ENCODE measurements at regions not wholly inside any gene's neighbourhood (a gene's known extent, or its start where the extent isn't known, plus 50 kb on each side); places are given as distances from the start of the nearest gene placed in this dataset.

DNA sequence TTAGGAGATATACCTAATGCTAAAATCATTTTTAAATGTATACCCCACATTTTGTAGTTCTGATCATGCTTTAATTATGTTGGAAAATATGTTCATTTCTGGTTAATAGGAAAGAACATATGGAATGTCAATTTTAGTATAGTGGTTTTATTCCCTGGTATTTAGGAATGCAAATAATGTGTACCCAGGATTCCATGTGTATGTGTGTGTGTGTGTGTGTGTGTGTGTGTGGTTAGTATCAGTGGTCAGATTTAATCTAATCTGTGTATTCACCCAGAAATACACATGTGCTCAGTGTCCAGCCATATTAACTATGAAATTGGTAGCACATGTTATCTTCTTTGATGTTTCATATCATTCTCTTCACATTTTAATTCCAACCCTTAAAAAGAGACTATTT, 233.5 kb upstream of the DCBLD2 start:
- no peaks in the 10 kb centered on the region for H3K4me1 ChIP-seq (ENCODE audit: control insufficient read depth, insufficient read depth, low read length)
- DNase-seq (ENCODE audit: low read depth, low spot score): no peak
- no peak overlapping the region for H3K27ac ChIP-seq (ENCODE audit: low read length)
- no peaks in the 10 kb centered on the region for H3K36me3 ChIP-seq (ENCODE audit: control insufficient read depth, insufficient read depth, low read length)
- H3K9me3 ChIP-seq (ENCODE audit: control insufficient read depth, insufficient read depth, low read length): no peaks in the 10 kb centered on the region
- H3K4me3 ChIP-seq (ENCODE audit: low read length): no peak overlapping the region
- no peaks in the 10 kb centered on the region for H3K27me3 ChIP-seq (ENCODE audit: control insufficient read depth, insufficient read depth, low read length)

DNA sequence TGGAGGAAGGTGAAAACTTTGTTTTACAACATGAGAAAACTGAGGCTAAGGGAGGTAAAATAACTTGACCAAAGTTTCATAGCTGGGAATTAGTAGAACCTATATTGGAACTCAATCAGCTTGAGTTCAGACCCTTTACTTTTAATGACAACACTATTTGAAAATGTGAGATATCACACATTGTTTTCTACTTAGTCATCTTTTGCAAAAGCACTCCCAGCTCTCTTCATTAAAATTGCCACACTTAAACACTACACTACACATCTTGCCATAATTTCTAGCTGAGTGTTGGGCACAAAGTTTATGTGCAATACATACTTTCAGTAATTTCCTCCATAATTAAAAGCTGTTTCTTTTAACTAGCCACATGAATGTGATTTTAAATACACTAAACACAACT, 230.4 kb upstream of the DCBLD2 start:
- no peaks in the 10 kb centered on the region for H3K4me1 ChIP-seq (ENCODE audit: control insufficient read depth, insufficient read depth, low read length)
- no peak for DNase-seq (ENCODE audit: low read depth, low spot score)
- H3K27ac ChIP-seq (ENCODE audit: low read length): no peak overlapping the region
- no peaks in the 10 kb centered on the region for H3K9me3 ChIP-seq (ENCODE audit: control insufficient read depth, insufficient read depth, low read length)
- no peaks in the 10 kb centered on the region for H3K27me3 ChIP-seq (ENCODE audit: control insufficient read depth, insufficient read depth, low read length)
- H3K36me3 ChIP-seq (ENCODE audit: control insufficient read depth, insufficient read depth, low read length): no peaks in the 10 kb centered on the region
- no peak overlapping the region for H3K4me3 ChIP-seq (ENCODE audit: low read length)

DNA sequence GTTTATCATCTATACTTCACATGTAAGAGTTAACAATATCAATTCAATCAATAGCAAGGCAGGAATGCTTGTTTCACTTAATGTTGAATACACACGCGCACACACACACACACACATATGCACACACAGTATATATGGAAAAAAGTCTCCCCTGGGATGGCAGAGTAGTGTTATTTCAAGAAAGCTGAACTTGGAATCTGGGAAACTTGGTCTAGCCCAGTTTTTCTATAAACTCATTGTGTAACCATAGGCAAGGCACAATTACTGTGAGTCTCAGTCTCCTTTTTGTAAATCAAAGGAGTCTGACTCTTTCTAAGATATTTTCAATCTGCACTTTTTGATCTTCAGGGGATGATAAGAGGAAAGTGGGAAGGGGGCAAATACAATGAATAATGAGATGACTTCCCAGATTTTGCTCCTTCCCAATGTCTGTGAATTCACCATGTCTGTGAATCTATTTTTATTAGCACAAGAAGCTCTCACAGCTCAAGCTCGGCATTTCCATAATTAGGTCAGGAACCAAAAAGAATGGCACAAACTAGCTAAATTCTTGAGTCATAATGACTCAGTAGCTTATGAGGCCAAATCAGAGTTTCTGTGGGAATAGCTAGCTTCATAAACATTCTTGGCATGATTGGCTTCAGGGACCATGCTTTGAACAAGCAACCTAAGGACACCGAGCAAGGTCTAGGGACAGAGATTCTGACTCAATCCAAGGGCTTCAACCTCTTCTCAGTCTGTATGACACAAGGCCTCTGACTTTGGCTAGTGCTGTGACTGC, 227.4 kb upstream of the DCBLD2 start:
- no peak for DNase-seq (ENCODE audit: low read depth, low spot score)

GRCh38 chr3:99128235-99128634, 226.7 kb upstream of the DCBLD2 start:
- Histone ChIP-seq H3K4me3 (ENCODE audit: low read length) (no peak overlapping the region), H3K4me1 (ENCODE audit: control insufficient read depth, insufficient read depth, low read length) (no peaks in the 10 kb centered on the region), H3K27ac (ENCODE audit: low read length) (no peak overlapping the region), H3K36me3 (ENCODE audit: control insufficient read depth, insufficient read depth, low read length) (no peaks in the 10 kb centered on the region), H3K9me3 (ENCODE audit: control insufficient read depth, insufficient read depth, low read length) (no peaks in the 10 kb centered on the region), H3K27me3 (ENCODE audit: control insufficient read depth, insufficient read depth, low read length) (no peaks in the 10 kb centered on the region)
- DNase-seq (ENCODE audit: low read depth, low spot score): no peak
- WGBS (ENCODE audit: insufficient coverage, insufficient read length): no CpG with 5 or more reads among the region's 2 CpGs

More for the DNA sequence above, 227.4 kb upstream of the DCBLD2 start:
- no CpG with 5 or more reads among the region's 4 CpGs for WGBS (ENCODE audit: insufficient coverage, insufficient read length)
- Histone ChIP-seq H3K27me3 (ENCODE audit: control insufficient read depth, insufficient read depth, low read length) (no peaks in the 10 kb centered on the region), H3K9me3 (ENCODE audit: control insufficient read depth, insufficient read depth, low read length) (no peaks in the 10 kb centered on the region), H3K27ac (ENCODE audit: low read length) (no peak overlapping the region), H3K36me3 (ENCODE audit: control insufficient read depth, insufficient read depth, low read length) (no peaks in the 10 kb centered on the region), H3K4me1 (ENCODE audit: control insufficient read depth, insufficient read depth, low read length) (no peaks in the 10 kb centered on the region), H3K4me3 (ENCODE audit: low read length) (no peak overlapping the region)

GRCh38 chr3:99126316-99126715, 224.8 kb upstream of the DCBLD2 start:
- DNase-seq (ENCODE audit: low read depth, low spot score): no peak
- no peaks in the 10 kb centered on the region for H3K9me3 ChIP-seq (ENCODE audit: control insufficient read depth, insufficient read depth, low read length)
- WGBS (ENCODE audit: insufficient coverage, insufficient read length): no CpG with 5 or more reads among the region's 1 CpG

GRCh38 chr3:99119385-99119784, 217.9 kb upstream of the DCBLD2 start:
- Histone ChIP-seq H3K36me3 (ENCODE audit: control insufficient read depth, insufficient read depth, low read length) (no peaks in the 10 kb centered on the region), H3K9me3 (ENCODE audit: control insufficient read depth, insufficient read depth, low read length) (no peaks in the 10 kb centered on the region), H3K27ac (ENCODE audit: low read length) (no peak overlapping the region), H3K4me3 (ENCODE audit: low read length) (no peak overlapping the region), H3K27me3 (ENCODE audit: control insufficient read depth, insufficient read depth, low read length) (no peaks in the 10 kb centered on the region), H3K4me1 (ENCODE audit: control insufficient read depth, insufficient read depth, low read length) (no peaks in the 10 kb centered on the region)
- DNase-seq (ENCODE audit: low read depth, low spot score): no peak
- no CpG with 5 or more reads among the region's 1 CpG for WGBS (ENCODE audit: insufficient coverage, insufficient read length)

More at GRCh38 chr3:99126316-99126715, 224.8 kb upstream of the DCBLD2 start:
- no peaks in the 10 kb centered on the region for H3K27me3 ChIP-seq (ENCODE audit: control insufficient read depth, insufficient read depth, low read length)
- no peaks in the 10 kb centered on the region for H3K36me3 ChIP-seq (ENCODE audit: control insufficient read depth, insufficient read depth, low read length)
- no peaks in the 10 kb centered on the region for H3K4me1 ChIP-seq (ENCODE audit: control insufficient read depth, insufficient read depth, low read length)
- no peak overlapping the region for H3K27ac ChIP-seq (ENCODE audit: low read length)
- no peak overlapping the region for H3K4me3 ChIP-seq (ENCODE audit: low read length)

DNA sequence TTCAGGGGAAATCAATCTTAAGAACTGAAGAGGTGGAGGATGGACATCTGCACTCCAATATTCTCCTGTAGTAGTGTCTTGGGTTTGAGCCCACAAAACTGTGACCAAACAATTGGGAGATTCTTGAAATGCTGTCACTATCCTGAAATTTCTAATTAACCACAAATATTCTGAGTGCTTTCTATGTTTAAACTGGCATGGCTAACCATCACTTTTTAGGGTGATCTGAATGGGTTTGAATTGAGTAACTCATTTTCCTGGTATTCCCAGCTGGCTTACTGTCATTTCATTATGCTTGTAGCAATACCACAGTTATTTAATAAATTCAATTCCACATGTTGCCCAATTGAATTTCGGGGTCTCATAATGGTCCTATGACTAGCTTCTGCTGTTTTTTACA, 216.9 kb upstream of the DCBLD2 start:
- whole genome bisulfite sequencing (ENCODE audit: insufficient coverage, insufficient read length): no CpG with 5 or more reads among the region's 1 CpG
- H3K27ac ChIP-seq (ENCODE audit: low read length): no peak overlapping the region
- H3K4me3 ChIP-seq (ENCODE audit: low read length): no peak overlapping the region
- no peaks in the 10 kb centered on the region for H3K4me1 ChIP-seq (ENCODE audit: control insufficient read depth, insufficient read depth, low read length)
- H3K9me3 ChIP-seq (ENCODE audit: control insufficient read depth, insufficient read depth, low read length): no peaks in the 10 kb centered on the region
- H3K27me3 ChIP-seq (ENCODE audit: control insufficient read depth, insufficient read depth, low read length): no peaks in the 10 kb centered on the region
- no peaks in the 10 kb centered on the region for H3K36me3 ChIP-seq (ENCODE audit: control insufficient read depth, insufficient read depth, low read length)
- no peak for DNase-seq (ENCODE audit: low read depth, low spot score)

DNA sequence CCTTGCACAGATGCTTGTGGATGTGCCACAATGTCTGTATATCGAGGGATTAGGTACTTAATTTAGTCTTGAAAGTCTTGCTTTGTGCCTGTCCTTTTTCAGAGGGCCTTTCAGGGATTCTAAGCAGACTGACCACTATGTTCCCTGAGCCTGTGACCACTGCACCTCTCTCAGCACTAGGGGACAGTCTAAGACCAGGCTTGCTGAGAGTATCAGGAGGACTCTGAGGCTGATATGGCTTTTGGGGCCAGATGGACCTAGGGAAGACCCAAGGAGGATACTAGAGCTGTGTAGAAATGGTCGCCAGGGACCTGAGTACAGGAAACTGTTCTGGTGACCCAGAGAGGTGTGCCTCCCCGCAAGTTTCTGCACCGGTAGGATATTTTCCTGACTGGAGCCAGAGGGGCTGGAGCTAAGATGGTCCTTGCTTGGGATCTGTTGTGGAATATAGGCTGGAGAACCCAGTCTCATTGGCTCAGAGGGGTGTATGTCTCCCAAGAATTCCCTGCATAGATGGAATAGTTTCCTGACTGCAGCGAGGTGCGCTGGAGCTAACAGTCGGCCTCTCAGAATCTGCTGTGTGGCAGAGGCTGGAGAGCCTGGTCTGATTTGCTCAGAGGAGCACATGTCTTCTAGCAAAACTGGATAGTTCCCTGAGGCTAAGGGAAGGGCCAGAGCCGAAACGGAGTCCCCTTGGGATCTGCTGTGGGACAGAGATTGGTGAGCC, 213.2 kb upstream of the DCBLD2 start:
- H3K27ac ChIP-seq (ENCODE audit: low read length): no peak overlapping the region
- no peaks in the 10 kb centered on the region for H3K27me3 ChIP-seq (ENCODE audit: control insufficient read depth, insufficient read depth, low read length)
- no peak overlapping the region for H3K4me3 ChIP-seq (ENCODE audit: low read length)
- peak; percentile 25 for DNase-seq (ENCODE audit: low read depth, low spot score)
- H3K36me3 ChIP-seq (ENCODE audit: control insufficient read depth, insufficient read depth, low read length): no peaks in the 10 kb centered on the region
- no CpG with 5 or more reads among the region's 9 CpGs for WGBS (ENCODE audit: insufficient coverage, insufficient read length)
- H3K4me1 ChIP-seq (ENCODE audit: control insufficient read depth, insufficient read depth, low read length): no peaks in the 10 kb centered on the region
- H3K9me3 ChIP-seq (ENCODE audit: control insufficient read depth, insufficient read depth, low read length): no peaks in the 10 kb centered on the region

DNA sequence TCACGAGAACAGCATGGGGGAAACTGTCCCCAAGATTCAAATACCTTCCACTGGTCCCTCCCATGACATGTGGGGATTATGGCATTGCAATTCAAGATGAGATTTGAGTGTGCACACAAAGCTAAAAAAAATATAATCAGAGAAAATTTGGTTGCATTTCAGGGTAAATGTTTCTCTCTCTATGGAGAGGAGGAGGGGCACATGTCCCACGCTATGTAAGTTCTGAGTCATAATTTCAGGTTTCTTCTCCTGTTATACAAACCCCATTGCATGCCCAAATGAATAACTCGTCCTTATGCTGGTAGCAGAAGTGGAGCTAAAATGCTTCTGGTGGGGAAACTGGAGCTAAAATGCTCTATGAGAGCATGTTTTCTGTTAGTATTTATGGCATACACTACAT, 209.7 kb upstream of the DCBLD2 start:
- Histone ChIP-seq H3K4me1 (ENCODE audit: control insufficient read depth, insufficient read depth, low read length) (no peaks in the 10 kb centered on the region), H3K36me3 (ENCODE audit: control insufficient read depth, insufficient read depth, low read length) (no peaks in the 10 kb centered on the region), H3K4me3 (ENCODE audit: low read length) (no peak overlapping the region), H3K27ac (ENCODE audit: low read length) (no peak overlapping the region), H3K27me3 (ENCODE audit: control insufficient read depth, insufficient read depth, low read length) (no peaks in the 10 kb centered on the region), H3K9me3 (ENCODE audit: control insufficient read depth, insufficient read depth, low read length) (no peaks in the 10 kb centered on the region)
- DNase-seq (ENCODE audit: low read depth, low spot score): no peak
- no CpG with 5 or more reads among the region's 3 CpGs for WGBS (ENCODE audit: insufficient coverage, insufficient read length)

DNA sequence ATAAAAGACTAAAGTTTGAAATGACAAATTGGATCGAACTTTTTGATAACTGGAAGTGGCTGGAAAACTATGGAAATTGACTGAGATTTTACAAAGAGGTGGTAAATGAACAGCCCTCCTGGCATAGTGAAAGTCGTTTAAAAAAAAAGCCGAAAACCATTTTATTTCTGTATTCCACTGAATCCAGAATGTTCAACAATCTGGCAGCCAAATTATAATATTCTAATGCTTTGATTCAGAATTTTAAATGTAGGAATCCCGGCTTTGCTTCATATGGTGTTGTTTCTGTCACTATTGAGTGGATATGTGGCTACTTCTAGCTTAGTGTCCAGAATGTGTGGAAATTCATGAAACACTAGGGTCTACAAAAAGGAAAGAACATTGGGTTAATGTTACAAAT, 208.9 kb upstream of the DCBLD2 start:
- Histone ChIP-seq H3K36me3 (ENCODE audit: control insufficient read depth, insufficient read depth, low read length) (no peaks in the 10 kb centered on the region), H3K4me1 (ENCODE audit: control insufficient read depth, insufficient read depth, low read length) (no peaks in the 10 kb centered on the region), H3K9me3 (ENCODE audit: control insufficient read depth, insufficient read depth, low read length) (no peaks in the 10 kb centered on the region), H3K4me3 (ENCODE audit: low read length) (no peak overlapping the region), H3K27ac (ENCODE audit: low read length) (no peak overlapping the region), H3K27me3 (ENCODE audit: control insufficient read depth, insufficient read depth, low read length) (no peaks in the 10 kb centered on the region)
- no peak for DNase-seq (ENCODE audit: low read depth, low spot score)
- no CpG with 5 or more reads among the region's 4 CpGs for WGBS (ENCODE audit: insufficient coverage, insufficient read length)

GRCh38 chr3:99108508-99108907, 207.0 kb upstream of the DCBLD2 start:
- H3K36me3 ChIP-seq (ENCODE audit: control insufficient read depth, insufficient read depth, low read length): no peaks in the 10 kb centered on the region
- no CpG with 5 or more reads among the region's 2 CpGs for WGBS (ENCODE audit: insufficient coverage, insufficient read length)
- H3K27ac ChIP-seq (ENCODE audit: low read length): no peak overlapping the region
- no peaks in the 10 kb centered on the region for H3K27me3 ChIP-seq (ENCODE audit: control insufficient read depth, insufficient read depth, low read length)
- no peak for DNase-seq (ENCODE audit: low read depth, low spot score)
- H3K9me3 ChIP-seq (ENCODE audit: control insufficient read depth, insufficient read depth, low read length): no peaks in the 10 kb centered on the region
- no peaks in the 10 kb centered on the region for H3K4me1 ChIP-seq (ENCODE audit: control insufficient read depth, insufficient read depth, low read length)
- H3K4me3 ChIP-seq (ENCODE audit: low read length): no peak overlapping the region
